ENCODE measurements at regions not wholly inside any gene's neighbourhood (a gene's known extent, or its start where the extent isn't known, plus 50 kb on each side); places are given as distances from the start of the nearest gene placed in this dataset.
"Not testable (repeated sequence)": the region's sequence is repeated elsewhere in the genome, so short reads cannot be mapped to it uniquely, and the experiment has no call there.

DNA sequence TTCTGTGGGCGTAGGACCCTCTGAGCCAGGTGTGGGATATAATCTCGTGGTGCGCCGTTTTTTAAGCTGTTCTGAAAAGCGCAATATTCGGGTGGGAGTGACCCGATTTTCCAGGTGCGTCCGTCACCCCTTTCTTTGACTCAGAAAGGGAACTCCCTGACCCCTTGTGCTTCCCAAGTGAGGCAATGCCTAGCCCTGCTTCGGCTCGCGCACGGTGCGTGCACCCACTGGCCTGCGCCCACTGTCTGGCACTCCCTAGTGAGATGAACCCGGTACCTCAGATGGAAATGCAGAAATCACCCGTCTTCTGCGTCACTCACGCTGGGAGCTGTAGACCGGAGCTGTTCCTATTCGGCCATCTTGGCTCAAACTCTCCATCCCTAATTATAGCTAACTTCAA lies 82.9 kb downstream of the GASK1B start:
- TF ChIP-seq, protein P1, sequence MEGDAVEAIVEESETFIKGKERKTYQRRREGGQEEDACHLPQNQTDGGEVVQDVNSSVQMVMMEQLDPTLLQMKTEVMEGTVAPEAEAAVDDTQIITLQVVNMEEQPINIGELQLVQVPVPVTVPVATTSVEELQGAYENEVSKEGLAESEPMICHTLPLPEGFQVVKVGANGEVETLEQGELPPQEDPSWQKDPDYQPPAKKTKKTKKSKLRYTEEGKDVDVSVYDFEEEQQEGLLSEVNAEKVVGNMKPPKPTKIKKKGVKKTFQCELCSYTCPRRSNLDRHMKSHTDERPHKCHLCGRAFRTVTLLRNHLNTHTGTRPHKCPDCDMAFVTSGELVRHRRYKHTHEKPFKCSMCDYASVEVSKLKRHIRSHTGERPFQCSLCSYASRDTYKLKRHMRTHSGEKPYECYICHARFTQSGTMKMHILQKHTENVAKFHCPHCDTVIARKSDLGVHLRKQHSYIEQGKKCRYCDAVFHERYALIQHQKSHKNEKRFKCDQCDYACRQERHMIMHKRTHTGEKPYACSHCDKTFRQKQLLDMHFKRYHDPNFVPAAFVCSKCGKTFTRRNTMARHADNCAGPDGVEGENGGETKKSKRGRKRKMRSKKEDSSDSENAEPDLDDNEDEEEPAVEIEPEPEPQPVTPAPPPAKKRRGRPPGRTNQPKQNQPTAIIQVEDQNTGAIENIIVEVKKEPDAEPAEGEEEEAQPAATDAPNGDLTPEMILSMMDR (IDR thresholded peaks at IDR 0.05; ENCODE audit: insufficient read depth, low read length, poor library complexity, severe bottlenecking) = not testable (repeated sequence)
- TF ChIP-seq EZH2phosphoT487 (conservative IDR thresholded peaks at IDR 0.05; ENCODE audit: low read length) = not testable (repeated sequence)

All from SU-DHL-6 (cell line).